IMR-90 (cell line): ENCODE measurements at regions not wholly inside any gene's neighbourhood (a gene's known extent, or its start where the extent isn't known, plus 50 kb on each side); places are given as distances from the start of the nearest gene placed in this dataset.

Experiments
- ATAC-seq: fragments of 200-7000 bp; cut with Tn5 transposase; 2 replicates; pipeline ENCODE4 v1.9.1; 2020; ENCODE audit warnings: low read depth, mild to moderate bottlenecking, moderate library complexity
- BruUV-seq: library from RNA; stranded (reverse); fragments of 400-500 nt; replicated peaks from 2 replicates; lab custom pipeline; 2021; lab: Mats Ljungman, UMichigan
- CTCF ChIA-PET: fragments of 300-600 bp; formaldehyde crosslinking; extraction: SDS; loops from one replicate; lab custom pipeline; 2021; ENCODE audit warnings: antibody characterized with exemption; lab: Yijun Ruan, JAX
- POLR2A ChIA-PET: fragments of 300-600 bp; sonication (Branson Sonifier 250); formaldehyde crosslinking; loops from one replicate; lab custom pipeline; 2022; ENCODE audit warnings: antibody characterized with exemption; ENCODE audit not compliant: unreplicated experiment; lab: Charles Lee
- DNase-seq: peaks from one replicate; pipeline ENCODE4 v3.0.0; 2013
- H2AFZ ChIP-seq: replicated peaks from 2 replicates; pipeline ENCODE3; 2013; ENCODE audit warnings: low read length, mild to moderate bottlenecking; ENCODE audit not compliant: poor library complexity
- H2AK5ac ChIP-seq: 2 replicates; pipeline ENCODE4 v1.6.1; 2013; ENCODE audit warnings: low read depth, low read length, inconsistent platforms
- H2AK9ac ChIP-seq: replicated peaks from 2 replicates; pipeline ENCODE3; 2013; ENCODE audit warnings: mild to moderate bottlenecking, low read depth, low read length, moderate library complexity; ENCODE audit not compliant: poor library complexity
- H2BK120ac ChIP-seq: 2 replicates; pipeline ENCODE4 v1.6.1; 2013; ENCODE audit warnings: low read depth, low read length, inconsistent platforms
- H2BK15ac ChIP-seq: 3 replicates; pipeline ENCODE4 v1.6.1; 2013; ENCODE audit warnings: low read depth, low read length, inconsistent platforms
- H2BK20ac ChIP-seq: 2 replicates; pipeline ENCODE4 v1.6.1; 2013; ENCODE audit warnings: low read depth, mild to moderate bottlenecking, inconsistent platforms, low read length, moderate library complexity
- H2BK5ac ChIP-seq: 2 replicates; pipeline ENCODE4 v1.6.1; 2013; ENCODE audit warnings: mild to moderate bottlenecking, low read depth, low read length, inconsistent platforms; ENCODE audit not compliant: poor library complexity, severe bottlenecking
- H3K14ac ChIP-seq: replicated peaks from 2 replicates; pipeline ENCODE4 v1.6.1; 2013; ENCODE audit warnings: low read depth, low read length, inconsistent platforms
- H3K18ac ChIP-seq: 2 replicates; pipeline ENCODE4 v1.6.1; 2013; ENCODE audit warnings: low read depth, low read length, control low read depth
- H3K23ac ChIP-seq: 2 replicates; pipeline ENCODE4 v1.6.1; 2013; ENCODE audit warnings: low read depth, low read length, inconsistent platforms
- H3K27ac ChIP-seq: 2 replicates; pipeline ENCODE4 v1.5.1; 2013; ENCODE audit warnings: mild to moderate bottlenecking, control low read depth, low read length; ENCODE audit not compliant: insufficient read depth
- H3K27me3 ChIP-seq: 2 replicates; pipeline ENCODE4 v1.6.1; 2013; ENCODE audit warnings: low read length; ENCODE audit not compliant: control insufficient read depth, insufficient read depth
- H3K36me3 ChIP-seq: 2 replicates; pipeline ENCODE4 v1.6.1; 2013; ENCODE audit warnings: low read length, mixed read lengths; ENCODE audit not compliant: control insufficient read depth, insufficient read depth
- H3K4ac ChIP-seq: 2 replicates; pipeline ENCODE4 v1.6.1; 2013; ENCODE audit warnings: low read depth, low read length, inconsistent platforms
- H3K4me1 ChIP-seq: 2 replicates; pipeline ENCODE4 v1.6.1; 2013; ENCODE audit warnings: low read length, mixed read lengths; ENCODE audit not compliant: control insufficient read depth, insufficient read depth
- H3K4me2 ChIP-seq: 2 replicates; pipeline ENCODE4 v1.6.1; 2013; ENCODE audit warnings: low read depth, mild to moderate bottlenecking, control low read depth, low read length, moderate library complexity
- H3K4me3 ChIP-seq: 2 replicates; pipeline ENCODE4 v1.5.1; 2013; ENCODE audit warnings: low read depth, mild to moderate bottlenecking, control low read depth, low read length, moderate library complexity; ENCODE audit not compliant: insufficient read depth
- H3K56ac ChIP-seq: 2 replicates; pipeline ENCODE4 v1.6.1; 2013; ENCODE audit warnings: low read length, inconsistent platforms; ENCODE audit not compliant: insufficient read depth; ENCODE audit errors: extremely low read depth
- H3K79me1 ChIP-seq, 2 experiments: 2 replicates each; pipeline ENCODE4 v1.6.1; 2013; ENCODE audit warnings: low read length in 2 of 2, inconsistent platforms in 1 of 2, low read depth in 1 of 2
- H3K9ac ChIP-seq: 2 replicates; pipeline ENCODE4 v1.6.1; 2013; ENCODE audit warnings: low read depth, low read length, control low read depth
- H3K9me1 ChIP-seq: 2 replicates; pipeline ENCODE4 v1.6.1; 2013; ENCODE audit warnings: low read length, inconsistent platforms; ENCODE audit not compliant: insufficient read depth
- H3K9me3 ChIP-seq: 2 replicates; pipeline ENCODE4 v1.6.1; 2013; ENCODE audit warnings: low read length; ENCODE audit not compliant: control insufficient read depth, insufficient read depth
- H4K20me1 ChIP-seq: 2 replicates; pipeline ENCODE4 v1.6.1; 2013; ENCODE audit warnings: low read length, inconsistent platforms; ENCODE audit not compliant: insufficient read depth
- H4K5ac ChIP-seq: 2 replicates; pipeline ENCODE4 v1.6.1; 2013; ENCODE audit warnings: mild to moderate bottlenecking, low read depth, low read length, control low read depth
- H4K8ac ChIP-seq, 2 experiments: 2 replicates each; pipeline ENCODE4 v1.6.1; 2013; ENCODE audit warnings: low read depth in 2 of 2, low read length in 2 of 2, control low read depth in 1 of 2, inconsistent platforms in 1 of 2
- H4K91ac ChIP-seq: 2 replicates; pipeline ENCODE4 v1.6.1; 2013; ENCODE audit warnings: low read depth, low read length, inconsistent platforms; ENCODE audit not compliant: insufficient read depth
- BHLHE40 ChIP-seq: fragments of 150-350 bp; IDR thresholded peaks from 2 replicates; pipeline ENCODE4 v1.6.1; 2016; ENCODE audit warnings: mild to moderate bottlenecking, low read depth, low read length
- CEBPB ChIP-seq: IDR thresholded peaks from 2 replicates; pipeline ENCODE4 v1.6.1; 2012; ENCODE audit warnings: low read depth, low read length, improper control_type of control experiment
- CTCF ChIP-seq: conservative IDR thresholded peaks from 2 replicates; pipeline ENCODE4 v1.5.1; 2012; ENCODE audit warnings: mild to moderate bottlenecking, low read depth, low read length, improper control_type of control experiment
- FOS ChIP-seq: fragments of 150-350 bp; IDR thresholded peaks from 2 replicates; pipeline ENCODE4 v1.6.1; 2016; ENCODE audit warnings: low read depth, low read length
- MAZ ChIP-seq: IDR thresholded peaks from 2 replicates; pipeline ENCODE4 v1.6.1; 2012; ENCODE audit warnings: low read depth, mild to moderate bottlenecking, low read length, improper control_type of control experiment, moderate library complexity, borderline replicate concordance
- POLR2A ChIP-seq: IDR thresholded peaks from 2 replicates; pipeline ENCODE4 v1.6.1; 2012; ENCODE audit warnings: mild to moderate bottlenecking, low read depth, low read length
- SMC3 ChIP-seq: fragments of 150-350 bp; IDR thresholded peaks from 2 replicates; pipeline ENCODE4 v1.6.1; 2016; ENCODE audit warnings: low read depth, mild to moderate bottlenecking, antibody characterized with exemption, low read length, moderate library complexity
- dilution Hi-C: fragments of 300-500 bp; cut with HindIII; formaldehyde crosslinking; loops from one replicate; pipeline ENCODE4 v1.14.3; 2018; ENCODE audit warnings: low sequenced_read_pairs; ENCODE audit not compliant: unreplicated experiment
- in situ Hi-C: fragments of 300-500 bp; cut with MboI; formaldehyde crosslinking; loops from 3 replicates; pipeline ENCODE4 v1.14.3; 2019; ENCODE audit warnings: low sequenced_read_pairs, inconsistent platforms, mixed read lengths
- intact Hi-C: fragments of 100-400 bp; cut with micrococcal nuclease; formaldehyde crosslinking; loops from 2 replicates; pipeline ENCODE4 v1.10.0; 2022

- Histone ChIP-seq H3K4ac (no peak overlapping the region), H3K4me2 (no peak overlapping the region), H2AK5ac (no peak overlapping the region), H3K27me3 (no peaks in the 10 kb centered on the region), H3K9ac (no peak overlapping the region), H3K14ac (no peak overlapping the region), H4K5ac (no peak overlapping the region), H3K27ac (no peak overlapping the region), H2BK15ac (no peak overlapping the region), H2AFZ (no peak overlapping the region), H3K79me1 (no peaks in the 10 kb centered on the region), H3K18ac (no peak overlapping the region), H2AK9ac (no peak overlapping the region), H3K56ac (no peak overlapping the region), H4K8ac (no peak overlapping the region), H3K36me3 (no peaks in the 10 kb centered on the region), H3K23ac (no peak overlapping the region), H4K91ac (no peak overlapping the region), H2BK5ac (no peak overlapping the region), H2BK20ac (no peak overlapping the region), H3K9me3 (no peaks in the 10 kb centered on the region), H4K20me1 (no peaks in the 10 kb centered on the region), H2BK120ac (no peak overlapping the region), H3K9me1 (no peaks in the 10 kb centered on the region), H3K4me3 (no peak overlapping the region), H3K4me1 (no peaks in the 10 kb centered on the region)
- ATAC-seq (no peak), DNase-seq (no peak)
- CTCF ChIA-PET = no interaction called here
- BruUV-seq = no TSS peak
- in situ Hi-C loops = no loop called here
- TF ChIP-seq CTCF (no peak), SMC3 (no peak), CEBPB (no peak), MAZ (no peak), FOS (no peak), POLR2A (no peak), BHLHE40 (no peak)
- intact Hi-C loops = no loop called here
- POLR2A ChIA-PET = no interaction called here
- dilution Hi-C loops = no loop called here
Observed at GRCh38 chr12:74957634-74958033, 252.0 kb downstream of the KCNC2 start.
